Fibroblast of villous mesenchyme (primary cell): ENCODE measurements at regions not wholly inside any gene's neighbourhood (a gene's known extent, or its start where the extent isn't known, plus 50 kb on each side); places are given as distances from the start of the nearest gene placed in this dataset.
"Not testable (repeated sequence)": the region's sequence is repeated elsewhere in the genome, so short reads cannot be mapped to it uniquely, and the experiment has no call there.

Experiments
- DNase-seq: peaks from one replicate; pipeline ENCODE4 v3.0.0-alpha.2; 2010; ENCODE audit warnings: low read depth
- H3K4me3 ChIP-seq: 2 replicates; pipeline ENCODE4 v1.5.1; 2011; ENCODE audit warnings: low read depth, mild to moderate bottlenecking, low read length
- CTCF ChIP-seq: IDR thresholded peaks from 2 replicates; pipeline ENCODE4 v1.5.1; 2012; ENCODE audit warnings: low read depth, mild to moderate bottlenecking, low read length; ENCODE audit not compliant: insufficient read depth

GRCh38 chr16:79986352-79986751 lies 385.8 kb upstream of the MAF start:
- H3K4me3 ChIP-seq = no peak overlapping the region
- TF ChIP-seq CTCF = no peak
- no peak for DNase-seq

GRCh38 chr16:79985606-79986005 lies 385.1 kb upstream of the MAF start:
- H3K4me3 ChIP-seq = no peak overlapping the region
- no peak for DNase-seq
- no peak for TF ChIP-seq CTCF

- not testable (repeated sequence) for H3K4me3 ChIP-seq, DNase-seq
Measured at GRCh38 chr16:79984149-79984548, 383.6 kb upstream of the MAF start.

- DNase-seq = no peak
- TF ChIP-seq CTCF = no peak
- no peak overlapping the region for H3K4me3 ChIP-seq
Measured at GRCh38 chr16:79982862-79983261, 382.3 kb upstream of the MAF start.

- no peak overlapping the region for H3K4me3 ChIP-seq
- no peak for TF ChIP-seq CTCF
- DNase-seq = no peak
Measured at GRCh38 chr16:79982361-79982760, 381.8 kb upstream of the MAF start.

GRCh38 chr16:79981814-79982213 lies 381.3 kb upstream of the MAF start:
- TF ChIP-seq CTCF = no peak
- H3K4me3 ChIP-seq = no peak overlapping the region
- DNase-seq = no peak

GRCh38 chr16:79980650-79981521 lies 380.3 kb upstream of the MAF start:
- no peak overlapping the region for H3K4me3 ChIP-seq
- no peak for DNase-seq
- TF ChIP-seq CTCF = no peak
